K562 (cell line): ENCODE measurements at regions not wholly inside any gene's neighbourhood (a gene's known extent, or its start where the extent isn't known, plus 50 kb on each side); places are given as distances from the start of the nearest gene placed in this dataset.

Experiments
- ATAC-seq: fragments of 200-7000 bp; cut with Tn5 transposase; 3 replicates; pipeline ENCODE4 v1.9.1; 2020; ENCODE audit warnings: moderate library complexity
- BruUV-seq: library from RNA; stranded (reverse); fragments of 400-500 nt; replicated peaks from 2 replicates; lab custom pipeline; 2021; lab: Mats Ljungman, UMichigan
- CTCF ChIA-PET: fragments of 300-600 bp; formaldehyde crosslinking; extraction: SDS; loops from one replicate; lab custom pipeline; 2021; ENCODE audit warnings: low intra/inter-chr PET ratio; lab: Yijun Ruan, JAX
- POLR2A ChIA-PET: fragments of 300-600, 350-650 bp; sonication (Branson Sonifier 250); formaldehyde crosslinking; extraction: SDS; loops from one replicate; lab custom pipeline; 2021; ENCODE audit warnings: antibody characterized with exemption, inconsistent platforms; lab: Yijun Ruan, JAX
- DNase-seq, 4 experiments: peaks; one replicate each; pipeline versions ENCODE4 v3.0.0 to v3.0.0-alpha.2; 2011 to 2018; ENCODE audit warnings: low spot score in 3 of 4, mixed read lengths in 3 of 4; ENCODE audit errors: extremely low read depth in 1 of 4
- FAIRE-seq: peaks from 2 replicates; lab custom pipeline; 2011; peaks lifted over from hg19 to GRCh38; lab: Jason Lieb, UNC
- H2AFZ ChIP-seq: 2 replicates; pipeline ENCODE4 v1.6.0; 2011; ENCODE audit warnings: low read depth, low read length, control low read depth, inconsistent platforms
- H3K27ac ChIP-seq: fragments of 200-600 bp; 3 replicates; pipeline ENCODE4 v1.8.0; 2011; ENCODE audit warnings: low read depth, mild to moderate bottlenecking, control low read depth, inconsistent platforms, low read length, moderate library complexity, mixed read lengths; ENCODE audit errors: extremely low read depth
- H3K27me3 ChIP-seq, 2 experiments: fragments of 300-600 bp in 1 of 2; 2 replicates in 1 of 2; 3 replicates in 1 of 2; pipeline versions ENCODE4 v1.6.0 to v1.8.0; 2011; ENCODE audit warnings: inconsistent platforms in 2 of 2, low read length in 2 of 2, mild to moderate bottlenecking in 1 of 2, mixed read lengths in 1 of 2, moderate library complexity in 1 of 2; ENCODE audit not compliant: control insufficient read depth in 2 of 2, insufficient read depth in 2 of 2
- H3K36me3 ChIP-seq: fragments of 300-600 bp; 3 replicates; pipeline ENCODE4 v1.8.0; 2011; ENCODE audit warnings: mild to moderate bottlenecking, low read length, inconsistent platforms; ENCODE audit not compliant: control insufficient read depth, insufficient read depth
- H3K4me1 ChIP-seq, 2 experiments: fragments of 200-600 bp in 1 of 2; replicated peaks in 1 of 2; 2 replicates in 1 of 2; 3 replicates in 1 of 2; pipeline versions ENCODE4 v1.5.1 to v1.8.0; 2011; ENCODE audit warnings: inconsistent platforms in 2 of 2, low read length in 2 of 2, mild to moderate bottlenecking in 1 of 2, mixed read lengths in 1 of 2, moderate library complexity in 1 of 2; ENCODE audit not compliant: control insufficient read depth in 2 of 2, insufficient read depth in 2 of 2
- H3K4me2 ChIP-seq: 2 replicates; pipeline ENCODE4 v1.6.1; 2011; ENCODE audit warnings: low read length, control low read depth, inconsistent platforms, mixed read lengths; ENCODE audit not compliant: insufficient read depth
- H3K4me3 ChIP-seq: fragments of 200-600 bp; sonication (generic), shearing (Covaris generic); 2 replicates; pipeline ENCODE4 v1.5.1; 2016; ENCODE audit warnings: control low read depth, inconsistent platforms
- H3K79me2 ChIP-seq: fragments of 200-600 bp; 3 replicates; pipeline ENCODE4 v1.8.0; 2011; ENCODE audit warnings: low read length, inconsistent platforms; ENCODE audit not compliant: control insufficient read depth, insufficient read depth
- H3K9ac ChIP-seq, 2 experiments: 2 replicates each; pipeline versions ENCODE4 v1.6.0 to v1.6.1; 2011; ENCODE audit warnings: low read depth in 2 of 2, low read length in 2 of 2, control low read depth in 1 of 2, inconsistent platforms in 1 of 2, mild to moderate bottlenecking in 1 of 2, mixed read lengths in 1 of 2; ENCODE audit not compliant: insufficient read depth in 1 of 2
- H3K9me1 ChIP-seq: one replicate; pipeline ENCODE4 v1.6.0; 2011; ENCODE audit warnings: inconsistent platforms, mild to moderate bottlenecking, low read length, moderate library complexity; ENCODE audit not compliant: control insufficient read depth, insufficient read depth
- H3K9me3 ChIP-seq: replicated peaks from 2 replicates; pipeline ENCODE4 v1.5.1; 2011; ENCODE audit warnings: low read depth, low read length, inconsistent platforms; ENCODE audit not compliant: control insufficient read depth, insufficient read depth
- H4K20me1 ChIP-seq: replicated peaks from 2 replicates; pipeline ENCODE4 v1.6.1; 2011; ENCODE audit warnings: low read length, inconsistent platforms, mixed read lengths; ENCODE audit not compliant: control insufficient read depth, insufficient read depth
- BRD4 ChIP-seq: fragments of 200-600 bp; sonication (generic); IDR thresholded peaks from 2 replicates; pipeline ENCODE4 v1.6.1; 2017; ENCODE audit warnings: inconsistent platforms
- PHB ChIP-seq: fragments of 250-450 bp; sonication (Bioruptor Pico); IDR thresholded peaks from 2 replicates; pipeline ENCODE4 v1.5.0; 2021
- WGBS: fragments of 100-300 bp; shearing (Covaris generic); methylation state at CpG from one replicate; pipeline ENCODE4 v1.1.6; 2016; ENCODE audit warnings: low coverage, mixed read lengths; ENCODE audit not compliant: insufficient coverage; ENCODE audit errors: missing lambda C conversion rate; 5-methylcytosine and 5-hydroxymethylcytosine counted together
- in situ Hi-C: fragments of 300-500 bp; cut with MboI; formaldehyde crosslinking; loops from 4 replicates; pipeline ENCODE4 v1.15.0; 2018; ENCODE audit warnings: inconsistent platforms, mixed read lengths
- intact Hi-C: fragments of 100-400 bp; cut with micrococcal nuclease; formaldehyde crosslinking; loops from 2 replicates; pipeline ENCODE4 v1.14.2; 2022
- TF ChIP-seq, protein P1 (sequence below), 2 experiments: fragments of 450-650 bp; IDR thresholded peaks; 2 replicates each; pipeline ENCODE4 v1.6.1; 2016; ENCODE audit warnings: mild to moderate bottlenecking in 2 of 2, borderline replicate concordance in 1 of 2, low read depth in 1 of 2, moderate library complexity in 1 of 2
- TF ChIP-seq, protein P2 (sequence below): fragments of 450-650 bp; IDR thresholded peaks from 2 replicates; pipeline ENCODE4 v1.6.1; 2018; ENCODE audit warnings: mild to moderate bottlenecking, low read depth; ENCODE audit not compliant: partially characterized antibody
- TF ChIP-seq, protein P3 (sequence below): fragments of 450-650 bp; formaldehyde crosslinking; IDR thresholded peaks from 2 replicates; pipeline ENCODE4 v1.4.0; 2022; ENCODE audit warnings: mild to moderate bottlenecking, moderate library complexity

DNA sequence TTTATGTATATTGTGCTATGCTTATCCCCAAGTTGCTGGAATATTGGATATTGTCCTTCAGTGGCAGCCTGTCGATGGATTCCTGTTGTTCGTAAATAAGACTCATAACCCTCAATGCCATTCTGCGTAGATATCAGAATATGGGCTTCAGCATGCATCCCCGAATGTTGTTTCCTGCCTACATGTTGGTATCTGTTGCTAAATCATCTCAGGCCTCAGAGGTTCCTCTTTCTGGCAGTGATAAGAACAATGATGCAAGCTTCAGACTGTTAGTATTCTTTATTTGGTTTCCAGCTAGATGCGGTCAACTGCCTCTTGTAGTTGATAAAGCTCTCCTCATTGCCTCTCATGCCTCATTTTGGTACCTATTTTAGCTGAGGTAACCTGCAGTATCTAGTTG is 2082.6 kb downstream of the MRPL39 start:
- H3K9me3 ChIP-seq, result no peaks in the 10 kb centered on the region
- WGBS, result 0% methylated on average over 5 of the region's 5 CpGs
- FAIRE-seq, result no peak

DNA sequence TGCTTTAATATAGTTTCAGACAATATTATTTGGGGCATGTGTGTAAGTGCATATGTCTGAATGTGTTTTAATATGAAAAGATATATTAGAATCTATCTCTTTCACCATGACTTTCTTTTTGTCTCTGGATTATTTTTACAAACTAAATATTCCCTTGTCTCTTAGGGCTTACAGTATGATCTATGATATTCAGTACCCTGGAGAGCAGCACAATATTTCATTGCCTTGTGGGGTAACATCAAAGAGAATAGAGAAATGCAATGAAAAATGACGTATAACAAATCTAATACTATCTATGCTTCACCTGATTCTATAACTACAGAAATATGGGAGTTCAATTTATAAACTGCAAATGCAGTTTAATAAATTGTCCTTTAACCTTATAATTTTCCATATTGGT is 2084.5 kb downstream of the MRPL39 start:
- H3K36me3 ChIP-seq, result no peaks in the 10 kb centered on the region
- H3K4me3 ChIP-seq, result no peak overlapping the region
- BruUV-seq, result no TSS peak
- no peaks in the 10 kb centered on the region for H3K4me1 ChIP-seq
- H3K9ac ChIP-seq, result no peak overlapping the region
- WGBS, result 0% methylated on average over 1 of the region's 1 CpG
- no peak overlapping the region for H3K4me2 ChIP-seq
- intact Hi-C loops, result no loop called here
- no peak overlapping the region for H2AFZ ChIP-seq
- no peaks in the 10 kb centered on the region for H3K9me1 ChIP-seq
- DNase-seq, result no peak
- ATAC-seq, result no peak
- no peaks in the 10 kb centered on the region for H4K20me1 ChIP-seq
- ChIA-PET CTCF (no interaction called here), POLR2A (no interaction called here)
- no peak overlapping the region for H3K27ac ChIP-seq
- FAIRE-seq, result no peak
- H3K79me2 ChIP-seq, result no peaks in the 10 kb centered on the region
- in situ Hi-C loops, result no loop called here
- H3K27me3 ChIP-seq, result no peaks in the 10 kb centered on the region
- H3K9me3 ChIP-seq, result no peaks in the 10 kb centered on the region
- TF ChIP-seq PHB (CRISPR knock-in tag), result no peak
- TF ChIP-seq, protein P1, sequence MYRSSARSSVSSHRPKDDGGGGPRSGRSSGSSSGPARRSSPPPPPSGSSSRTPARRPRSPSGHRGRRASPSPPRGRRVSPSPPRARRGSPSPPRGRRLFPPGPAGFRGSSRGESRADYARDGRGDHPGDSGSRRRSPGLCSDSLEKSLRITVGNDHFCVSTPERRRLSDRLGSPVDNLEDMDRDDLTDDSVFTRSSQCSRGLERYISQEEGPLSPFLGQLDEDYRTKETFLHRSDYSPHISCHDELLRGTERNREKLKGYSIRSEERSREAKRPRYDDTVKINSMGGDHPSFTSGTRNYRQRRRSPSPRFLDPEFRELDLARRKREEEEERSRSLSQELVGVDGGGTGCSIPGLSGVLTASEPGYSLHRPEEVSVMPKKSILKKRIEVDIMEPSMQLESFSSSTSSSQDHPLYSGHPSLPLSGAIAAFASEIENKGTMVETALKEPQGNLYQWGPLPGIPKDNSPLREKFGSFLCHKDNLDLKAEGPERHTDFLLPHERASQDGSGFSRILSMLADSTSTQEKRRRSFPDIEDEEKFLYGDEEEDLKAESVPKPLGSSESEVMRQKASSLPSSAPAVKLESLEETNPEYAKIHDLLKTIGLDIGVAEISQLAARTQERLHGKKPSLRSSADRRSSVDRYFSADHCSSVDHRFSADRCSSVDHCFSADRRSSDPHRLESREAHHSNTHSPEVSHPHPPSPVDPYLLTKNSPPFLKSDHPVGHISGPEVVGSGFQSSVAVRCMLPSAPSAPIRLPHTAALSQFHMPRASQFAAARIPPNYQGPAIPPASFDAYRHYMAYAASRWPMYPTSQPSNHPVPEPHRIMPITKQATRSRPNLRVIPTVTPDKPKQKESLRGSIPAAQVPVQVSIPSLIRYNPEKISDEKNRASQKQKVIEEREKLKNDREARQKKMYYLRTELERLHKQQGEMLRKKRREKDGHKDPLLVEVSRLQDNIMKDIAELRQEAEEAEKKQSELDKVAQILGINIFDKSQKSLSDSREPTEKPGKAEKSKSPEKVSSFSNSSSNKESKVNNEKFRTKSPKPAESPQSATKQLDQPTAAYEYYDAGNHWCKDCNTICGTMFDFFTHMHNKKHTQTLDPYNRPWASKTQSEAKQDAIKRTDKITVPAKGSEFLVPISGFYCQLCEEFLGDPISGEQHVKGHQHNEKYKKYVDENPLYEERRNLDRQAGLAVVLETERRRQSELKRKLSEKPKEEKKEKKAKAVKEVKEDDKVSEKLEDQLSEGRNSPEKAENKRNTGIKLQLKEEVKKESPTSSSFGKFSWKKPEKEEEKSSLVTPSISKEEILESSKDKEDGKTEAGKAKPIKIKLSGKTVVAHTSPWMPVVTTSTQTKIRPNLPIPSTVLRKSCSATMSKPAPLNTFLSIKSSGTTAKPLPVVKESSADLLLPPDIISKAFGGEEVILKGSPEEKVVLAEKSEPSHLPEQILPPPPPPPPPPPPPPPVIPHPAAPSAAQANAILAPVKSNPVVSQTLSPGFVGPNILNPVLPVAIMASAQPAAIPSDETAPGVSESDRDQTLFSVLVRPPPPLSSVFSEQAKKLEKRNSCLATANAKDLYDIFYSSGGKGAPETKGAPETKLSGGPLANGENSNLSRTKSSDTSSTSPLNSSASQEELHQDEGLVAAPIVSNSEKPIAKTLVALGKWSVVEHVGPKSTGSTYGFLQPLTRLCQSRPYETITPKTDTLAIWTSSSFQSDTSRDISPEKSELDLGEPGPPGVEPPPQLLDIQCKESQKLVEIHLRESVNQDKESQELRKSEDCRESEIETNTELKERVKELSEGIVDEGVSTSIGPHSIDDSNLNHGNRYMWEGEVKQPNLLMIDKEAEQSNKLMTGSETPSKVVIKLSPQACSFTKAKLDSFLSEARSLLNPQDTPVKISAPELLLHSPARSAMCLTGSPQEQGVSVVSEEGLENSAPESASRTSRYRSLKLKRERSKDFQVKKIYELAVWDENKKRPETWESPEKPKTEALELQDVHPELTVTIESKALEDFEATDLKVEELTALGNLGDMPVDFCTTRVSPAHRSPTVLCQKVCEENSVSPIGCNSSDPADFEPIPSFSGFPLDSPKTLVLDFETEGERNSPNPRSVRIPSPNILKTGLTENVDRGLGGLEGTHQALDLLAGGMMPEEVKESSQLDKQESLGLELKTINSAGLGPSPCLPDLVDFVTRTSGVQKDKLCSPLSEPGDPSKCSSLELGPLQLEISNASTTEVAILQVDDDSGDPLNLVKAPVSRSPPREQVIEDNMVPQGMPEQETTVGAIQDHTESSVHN (IDR thresholded peaks at IDR 0.05; ENCODE audit: borderline replicate concordance in 1 of 2, low read depth in 1 of 2), result no peak
- TF ChIP-seq, protein P2, sequence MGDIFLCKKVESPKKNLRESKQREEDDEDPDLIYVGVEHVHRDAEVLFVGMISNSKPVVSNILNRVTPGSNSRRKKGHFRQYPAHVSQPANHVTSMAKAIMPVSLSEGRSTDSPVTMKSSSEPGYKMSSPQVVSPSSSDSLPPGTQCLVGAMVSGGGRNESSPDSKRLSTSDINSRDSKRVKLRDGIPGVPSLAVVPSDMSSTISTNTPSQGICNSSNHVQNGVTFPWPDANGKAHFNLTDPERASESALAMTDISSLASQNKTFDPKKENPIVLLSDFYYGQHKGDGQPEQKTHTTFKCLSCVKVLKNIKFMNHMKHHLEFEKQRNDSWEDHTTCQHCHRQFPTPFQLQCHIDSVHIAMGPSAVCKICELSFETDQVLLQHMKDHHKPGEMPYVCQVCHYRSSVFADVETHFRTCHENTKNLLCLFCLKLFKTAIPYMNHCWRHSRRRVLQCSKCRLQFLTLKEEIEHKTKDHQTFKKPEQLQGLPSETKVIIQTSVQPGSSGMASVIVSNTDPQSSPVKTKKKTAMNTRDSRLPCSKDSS, result no peak

More for the DNA sequence above, 2082.6 kb downstream of the MRPL39 start:
- Histone ChIP-seq H3K9ac (no peak overlapping the region), H3K79me2 (no peaks in the 10 kb centered on the region), H3K4me1 (no peaks in the 10 kb centered on the region), H3K36me3 (no peaks in the 10 kb centered on the region), H3K4me3 (no peak overlapping the region), H3K4me2 (no peak overlapping the region), H2AFZ (no peak overlapping the region), H4K20me1 (no peaks in the 10 kb centered on the region), H3K27ac (no peak overlapping the region), H3K27me3 (no peaks in the 10 kb centered on the region), H3K9me1 (no peaks in the 10 kb centered on the region)
- ATAC-seq (no peak), DNase-seq (no peak)
- BruUV-seq, result no TSS peak
- POLR2A ChIA-PET, result no interaction called here
- in situ Hi-C loops, result no loop called here
- TF ChIP-seq BRD4, result no peak
- TF ChIP-seq, protein P3, sequence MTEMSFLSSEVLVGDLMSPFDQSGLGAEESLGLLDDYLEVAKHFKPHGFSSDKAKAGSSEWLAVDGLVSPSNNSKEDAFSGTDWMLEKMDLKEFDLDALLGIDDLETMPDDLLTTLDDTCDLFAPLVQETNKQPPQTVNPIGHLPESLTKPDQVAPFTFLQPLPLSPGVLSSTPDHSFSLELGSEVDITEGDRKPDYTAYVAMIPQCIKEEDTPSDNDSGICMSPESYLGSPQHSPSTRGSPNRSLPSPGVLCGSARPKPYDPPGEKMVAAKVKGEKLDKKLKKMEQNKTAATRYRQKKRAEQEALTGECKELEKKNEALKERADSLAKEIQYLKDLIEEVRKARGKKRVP, result 0 out of 2 replicates have a peak, but pooled peaks have one; percentile 23
- intact Hi-C loops, result no loop called here
- CTCF ChIA-PET, result no interaction called here
